Vagina (tissue), 2 donors: ENCODE measurements at regions not wholly inside any gene's neighbourhood (a gene's known extent, or its start where the extent isn't known, plus 50 kb on each side); places are given as distances from the start of the nearest gene placed in this dataset.

Experiments
- DNase-seq, 2 donors: peaks; one replicate each; pipeline ENCODE4 v3.0.0-alpha.2; 2017; ENCODE audit errors: extremely low spot score in 2 of 2
- H3K27ac ChIP-seq: fragments of 200-600 bp; sonication (generic); one replicate; pipeline ENCODE4 v1.5.1; 2019
- H3K27me3 ChIP-seq: fragments of 200-600 bp; sonication (generic); one replicate; pipeline ENCODE4 v1.5.1; 2019
- H3K36me3 ChIP-seq, 2 donors: fragments of 200-600 bp; sonication (generic); one replicate each; pipeline ENCODE4 v1.5.1; 2017 to 2019
- H3K4me1 ChIP-seq: fragments of 200-600 bp; sonication (generic); one replicate; pipeline ENCODE4 v1.5.1; 2019
- H3K4me3 ChIP-seq, 2 donors: fragments of 200-600 bp; sonication (generic); 1 replicate in 1 of 2; 2 replicates in 1 of 2; pipeline ENCODE4 v1.5.1; 2016 to 2019
- H3K9me3 ChIP-seq: fragments of 200-600 bp; sonication (generic); one replicate; pipeline ENCODE4 v1.5.1; 2019
- POLR2A ChIP-seq, 2 donors: fragments of 450-650 bp; IDR thresholded peaks; one replicate each; pipeline ENCODE4 v1.6.1; 2017; ENCODE audit warnings: antibody characterized with exemption in 2 of 2, mild to moderate bottlenecking in 2 of 2, moderate library complexity in 2 of 2
- POLR2AphosphoS5 ChIP-seq, 2 donors: sonication (generic); formaldehyde crosslinking; IDR thresholded peaks; one replicate each; pipeline ENCODE4 v1.9.0; 2017; ENCODE audit warnings: antibody characterized with exemption in 2 of 2, mild to moderate bottlenecking in 2 of 2, low read depth in 1 of 2; ENCODE audit not compliant: insufficient read depth in 1 of 2
- intact Hi-C: fragments of 100-400 bp; cut with DNase I; formaldehyde crosslinking; loops from one replicate; pipeline ENCODE4 v1.15.1; 2023
- TF ChIP-seq, protein P1 (sequence below), 3 experiments: fragments of 450-650 bp in 2 of 3; fragments of 200-600 bp in 1 of 3; sonication (generic) in 1 of 3; IDR thresholded peaks; one replicate each; pipeline ENCODE4 v1.5.1; 2017 to 2019; ENCODE audit warnings: antibody characterized with exemption in 3 of 3, mild to moderate bottlenecking in 2 of 3, moderate library complexity in 2 of 3

DNA sequence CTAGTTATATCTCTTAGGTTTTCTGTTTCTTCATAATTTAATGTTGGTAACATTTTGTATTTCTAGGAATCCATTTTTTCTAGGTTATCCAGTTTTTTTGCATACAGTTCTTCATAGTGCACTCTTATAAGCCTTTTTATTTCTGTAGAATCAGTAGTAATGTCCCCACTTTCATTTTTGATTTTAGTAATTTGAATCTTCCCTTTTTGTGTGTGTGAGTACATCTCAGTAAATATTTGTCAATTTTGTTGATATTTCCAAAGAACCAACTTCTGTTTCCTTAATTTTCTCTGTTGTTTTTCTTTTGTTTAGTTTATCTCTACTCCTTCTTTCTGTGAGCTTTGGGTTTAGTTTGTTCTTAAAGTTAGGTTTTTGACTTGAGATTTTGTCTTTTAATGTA, 507.3 kb upstream of the RGS6 start:
- no peak overlapping the region for H3K27ac ChIP-seq
- DNase-seq = no peak
- H3K4me3 ChIP-seq = no peak overlapping the region
- peaks cover 0 to 4% of the 10 kb centered on the region in 2 donors for H3K36me3 ChIP-seq
- no peaks in the 10 kb centered on the region for H3K4me1 ChIP-seq
- peaks cover 8% of the 10 kb centered on the region for H3K9me3 ChIP-seq
- intact Hi-C loops = no loop called here
- TF ChIP-seq, protein P1, sequence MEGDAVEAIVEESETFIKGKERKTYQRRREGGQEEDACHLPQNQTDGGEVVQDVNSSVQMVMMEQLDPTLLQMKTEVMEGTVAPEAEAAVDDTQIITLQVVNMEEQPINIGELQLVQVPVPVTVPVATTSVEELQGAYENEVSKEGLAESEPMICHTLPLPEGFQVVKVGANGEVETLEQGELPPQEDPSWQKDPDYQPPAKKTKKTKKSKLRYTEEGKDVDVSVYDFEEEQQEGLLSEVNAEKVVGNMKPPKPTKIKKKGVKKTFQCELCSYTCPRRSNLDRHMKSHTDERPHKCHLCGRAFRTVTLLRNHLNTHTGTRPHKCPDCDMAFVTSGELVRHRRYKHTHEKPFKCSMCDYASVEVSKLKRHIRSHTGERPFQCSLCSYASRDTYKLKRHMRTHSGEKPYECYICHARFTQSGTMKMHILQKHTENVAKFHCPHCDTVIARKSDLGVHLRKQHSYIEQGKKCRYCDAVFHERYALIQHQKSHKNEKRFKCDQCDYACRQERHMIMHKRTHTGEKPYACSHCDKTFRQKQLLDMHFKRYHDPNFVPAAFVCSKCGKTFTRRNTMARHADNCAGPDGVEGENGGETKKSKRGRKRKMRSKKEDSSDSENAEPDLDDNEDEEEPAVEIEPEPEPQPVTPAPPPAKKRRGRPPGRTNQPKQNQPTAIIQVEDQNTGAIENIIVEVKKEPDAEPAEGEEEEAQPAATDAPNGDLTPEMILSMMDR (IDR thresholded peaks at IDR 0.05) = no peak
- TF ChIP-seq POLR2A (IDR thresholded peaks at IDR 0.05) = no peak
- TF ChIP-seq POLR2AphosphoS5 (IDR thresholded peaks at IDR 0.05; ENCODE audit: insufficient read depth in 1 of 2, low read depth in 1 of 2) = no peak
- no peaks in the 10 kb centered on the region for H3K27me3 ChIP-seq

GRCh38 chr14:71426001-71426400, 506.2 kb upstream of the RGS6 start:
- DNase-seq = no peak
- TF ChIP-seq POLR2A (IDR thresholded peaks at IDR 0.05) (no peak), POLR2AphosphoS5 (IDR thresholded peaks at IDR 0.05; ENCODE audit: insufficient read depth in 1 of 2, low read depth in 1 of 2) (no peak)
- peaks cover 8% of the 10 kb centered on the region for H3K9me3 ChIP-seq
- H3K4me3 ChIP-seq = no peak overlapping the region
- H3K4me1 ChIP-seq = no peaks in the 10 kb centered on the region
- no peak overlapping the region for H3K27ac ChIP-seq
- intact Hi-C loops = no loop called here
- peaks cover 0 to 4% of the 10 kb centered on the region in 2 donors for H3K36me3 ChIP-seq
- no peaks in the 10 kb centered on the region for H3K27me3 ChIP-seq

DNA sequence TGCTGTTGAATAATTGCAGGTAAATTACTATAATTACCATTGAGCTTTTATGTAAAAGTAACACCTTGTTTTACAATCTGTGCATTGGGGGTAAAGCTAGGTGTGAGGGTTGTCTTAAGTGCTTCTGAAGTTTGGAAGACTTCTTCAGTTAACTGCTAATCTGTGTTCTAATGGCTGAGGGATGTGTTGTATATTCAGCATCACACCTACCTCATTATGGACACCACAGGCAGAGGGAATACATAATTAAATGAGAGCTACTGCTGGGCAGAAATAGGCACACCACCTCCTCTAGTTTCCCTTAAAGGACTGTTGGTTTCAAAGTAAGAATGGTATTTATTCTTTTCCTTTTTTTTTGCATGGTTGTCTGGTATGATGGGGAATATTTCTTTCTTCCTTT, 502.3 kb upstream of the RGS6 start:
- no peak for TF ChIP-seq POLR2A (IDR thresholded peaks at IDR 0.05)
- no peak for TF ChIP-seq POLR2AphosphoS5 (IDR thresholded peaks at IDR 0.05; ENCODE audit: insufficient read depth in 1 of 2, low read depth in 1 of 2)
- TF ChIP-seq, protein P1 (IDR thresholded peaks at IDR 0.05) = no peak
- Histone ChIP-seq H3K4me3 (no peak overlapping the region), H3K4me1 (no peaks in the 10 kb centered on the region), H3K9me3 (peaks cover 3% of the 10 kb centered on the region), H3K27me3 (no peaks in the 10 kb centered on the region), H3K36me3 (peaks cover 0 to 4% of the 10 kb centered on the region in 2 donors), H3K27ac (no peak overlapping the region)
- no peak for DNase-seq
- intact Hi-C loops = no loop called here

GRCh38 chr14:71430321-71430677, 501.9 kb upstream of the RGS6 start:
- no peak overlapping the region for H3K4me3 ChIP-seq
- no peaks in the 10 kb centered on the region for H3K9me3 ChIP-seq
- intact Hi-C loops = no loop called here
- no peaks in the 10 kb centered on the region for H3K27me3 ChIP-seq
- peaks cover 0 to 4% of the 10 kb centered on the region in 2 donors for H3K36me3 ChIP-seq
- DNase-seq = no peak
- no peak for TF ChIP-seq POLR2AphosphoS5 (IDR thresholded peaks at IDR 0.05; ENCODE audit: insufficient read depth in 1 of 2, low read depth in 1 of 2)
- no peak overlapping the region for H3K27ac ChIP-seq
- no peaks in the 10 kb centered on the region for H3K4me1 ChIP-seq

DNA sequence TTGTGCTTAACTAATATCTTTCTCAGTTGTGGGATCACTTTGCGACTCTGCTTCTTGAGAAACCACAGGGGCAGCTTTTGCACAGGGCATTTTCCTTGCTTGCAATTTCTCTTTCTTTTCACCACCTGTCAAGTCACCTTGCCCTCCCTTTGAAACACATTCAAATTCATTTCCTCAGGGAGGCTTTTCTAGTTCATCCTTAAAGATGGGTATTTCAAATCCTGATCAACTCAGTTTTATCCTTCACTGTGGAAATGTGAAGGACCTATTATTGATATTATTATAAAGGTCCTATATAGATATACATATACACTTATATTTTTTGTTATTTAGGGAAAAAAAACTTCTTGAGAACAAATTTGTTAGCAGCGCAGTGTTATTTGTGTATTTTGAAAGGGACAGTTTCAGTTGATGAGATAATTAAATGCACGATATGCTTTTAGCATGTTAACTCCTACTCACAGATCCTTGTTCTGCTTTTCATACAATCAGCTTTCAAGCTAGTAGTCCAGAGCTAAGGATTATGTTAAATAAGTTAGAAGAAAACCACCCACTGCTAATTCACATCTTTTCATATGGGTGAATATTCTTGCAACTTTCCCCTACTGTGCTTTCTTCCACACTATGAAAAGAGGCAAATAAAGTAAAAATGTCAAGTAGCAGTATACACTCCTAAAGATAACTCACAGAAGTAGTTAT, 501.4 kb upstream of the RGS6 start:
- H3K4me1 ChIP-seq = no peaks in the 10 kb centered on the region
- DNase-seq = no peak
- no peaks in the 10 kb centered on the region for H3K9me3 ChIP-seq
- no peaks in the 10 kb centered on the region for H3K27me3 ChIP-seq
- intact Hi-C loops = no loop called here
- H3K36me3 ChIP-seq = peaks cover 0 to 4% of the 10 kb centered on the region in 2 donors
- H3K4me3 ChIP-seq = no peak overlapping the region
- no peak overlapping the region for H3K27ac ChIP-seq
- TF ChIP-seq POLR2AphosphoS5 (IDR thresholded peaks at IDR 0.05; ENCODE audit: insufficient read depth in 1 of 2, low read depth in 1 of 2) (no peak), POLR2A (IDR thresholded peaks at IDR 0.05) (no peak)
- TF ChIP-seq, protein P1 (IDR thresholded peaks at IDR 0.05) = no peak

DNA sequence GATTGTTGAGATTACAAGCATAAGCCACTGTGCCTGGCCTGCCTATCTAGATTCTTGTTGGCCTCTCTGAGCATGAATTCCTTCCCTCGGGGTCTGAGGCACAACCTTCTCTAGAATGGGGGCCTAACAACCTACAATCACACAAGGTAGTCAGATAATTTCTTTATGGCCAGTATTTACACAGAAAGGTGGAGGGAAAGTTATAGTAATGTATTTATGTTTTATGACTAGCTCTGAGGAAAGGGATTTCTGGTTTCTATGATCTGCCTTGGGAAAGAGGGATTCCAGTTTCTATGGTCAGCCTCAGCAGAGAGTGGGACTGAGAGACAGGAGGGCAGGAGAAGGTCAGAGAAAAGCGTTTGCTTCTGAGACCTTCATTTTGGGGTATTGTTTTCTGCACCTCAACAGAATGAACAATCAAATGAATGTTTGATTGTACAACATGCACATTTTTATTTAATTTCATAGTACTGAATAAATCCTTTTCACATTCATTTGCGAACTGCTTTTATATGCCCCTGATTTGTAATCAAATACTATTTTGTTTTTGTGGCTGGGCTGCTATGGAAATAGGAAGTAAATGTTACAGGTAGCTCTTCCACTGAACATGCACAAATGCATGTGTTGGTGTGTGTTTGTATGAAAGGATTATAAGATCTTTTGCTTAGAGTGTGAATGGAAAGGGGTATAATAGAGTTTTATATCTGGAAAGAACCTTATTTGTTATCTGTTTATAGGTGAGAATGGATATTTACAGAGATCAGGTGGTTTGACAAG, 499.7 kb upstream of the RGS6 start:
- H3K27me3 ChIP-seq = no peaks in the 10 kb centered on the region
- intact Hi-C loops = no loop called here
- no peak for DNase-seq
- H3K4me1 ChIP-seq = no peaks in the 10 kb centered on the region
- H3K9me3 ChIP-seq = no peaks in the 10 kb centered on the region
- TF ChIP-seq POLR2AphosphoS5 (IDR thresholded peaks at IDR 0.05; ENCODE audit: insufficient read depth in 1 of 2, low read depth in 1 of 2) = no peak
- TF ChIP-seq, protein P1 (IDR thresholded peaks at IDR 0.05) = no peak
- TF ChIP-seq POLR2A (IDR thresholded peaks at IDR 0.05) = no peak
- no peaks in the 10 kb centered on the region for H3K36me3 ChIP-seq
- no peak overlapping the region for H3K4me3 ChIP-seq
- H3K27ac ChIP-seq = no peak overlapping the region
